ENCODE measurements at regions not wholly inside any gene's neighbourhood (a gene's known extent, or its start where the extent isn't known, plus 50 kb on each side); places are given as distances from the start of the nearest gene placed in this dataset.

DNA sequence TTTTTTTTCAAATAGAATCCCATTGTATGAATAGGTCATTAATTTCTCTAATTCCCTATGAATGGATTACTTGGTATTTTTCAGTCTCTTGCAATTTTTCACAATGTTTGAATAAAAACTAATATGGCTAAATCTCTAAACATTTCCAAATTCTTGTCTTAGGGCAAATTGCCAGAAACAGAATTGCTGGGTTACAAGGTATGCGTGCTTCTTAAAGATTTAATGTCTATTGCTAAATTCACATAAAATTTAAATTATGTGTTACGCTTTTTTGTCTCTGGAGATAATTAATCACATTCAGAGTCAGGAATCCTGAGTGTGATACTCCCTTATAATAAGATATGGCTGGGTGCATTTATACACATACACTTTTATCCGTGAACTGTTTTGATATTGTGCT is 264.5 kb upstream of the TBL1XR1 start:
- TF ChIP-seq, protein P1, sequence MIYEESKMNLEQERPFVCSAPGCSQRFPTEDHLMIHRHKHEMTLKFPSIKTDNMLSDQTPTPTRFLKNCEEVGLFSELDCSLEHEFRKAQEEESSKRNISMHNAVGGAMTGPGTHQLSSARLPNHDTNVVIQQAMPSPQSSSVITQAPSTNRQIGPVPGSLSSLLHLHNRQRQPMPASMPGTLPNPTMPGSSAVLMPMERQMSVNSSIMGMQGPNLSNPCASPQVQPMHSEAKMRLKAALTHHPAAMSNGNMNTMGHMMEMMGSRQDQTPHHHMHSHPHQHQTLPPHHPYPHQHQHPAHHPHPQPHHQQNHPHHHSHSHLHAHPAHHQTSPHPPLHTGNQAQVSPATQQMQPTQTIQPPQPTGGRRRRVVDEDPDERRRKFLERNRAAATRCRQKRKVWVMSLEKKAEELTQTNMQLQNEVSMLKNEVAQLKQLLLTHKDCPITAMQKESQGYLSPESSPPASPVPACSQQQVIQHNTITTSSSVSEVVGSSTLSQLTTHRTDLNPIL (CRISPR knock-in tag; IDR thresholded peaks at IDR 0.05; ENCODE audit: low read depth) = no peak
- TF ChIP-seq, protein P2, sequence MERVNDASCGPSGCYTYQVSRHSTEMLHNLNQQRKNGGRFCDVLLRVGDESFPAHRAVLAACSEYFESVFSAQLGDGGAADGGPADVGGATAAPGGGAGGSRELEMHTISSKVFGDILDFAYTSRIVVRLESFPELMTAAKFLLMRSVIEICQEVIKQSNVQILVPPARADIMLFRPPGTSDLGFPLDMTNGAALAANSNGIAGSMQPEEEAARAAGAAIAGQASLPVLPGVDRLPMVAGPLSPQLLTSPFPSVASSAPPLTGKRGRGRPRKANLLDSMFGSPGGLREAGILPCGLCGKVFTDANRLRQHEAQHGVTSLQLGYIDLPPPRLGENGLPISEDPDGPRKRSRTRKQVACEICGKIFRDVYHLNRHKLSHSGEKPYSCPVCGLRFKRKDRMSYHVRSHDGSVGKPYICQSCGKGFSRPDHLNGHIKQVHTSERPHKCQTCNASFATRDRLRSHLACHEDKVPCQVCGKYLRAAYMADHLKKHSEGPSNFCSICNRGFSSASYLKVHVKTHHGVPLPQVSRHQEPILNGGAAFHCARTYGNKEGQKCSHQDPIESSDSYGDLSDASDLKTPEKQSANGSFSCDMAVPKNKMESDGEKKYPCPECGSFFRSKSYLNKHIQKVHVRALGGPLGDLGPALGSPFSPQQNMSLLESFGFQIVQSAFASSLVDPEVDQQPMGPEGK (CRISPR knock-in tag; IDR thresholded peaks at IDR 0.05; ENCODE audit: borderline replicate concordance) = no peak
- TF ChIP-seq ZFP30 (CRISPR knock-in tag; IDR thresholded peaks at IDR 0.05) (no peak), TOX (CRISPR knock-in tag; IDR thresholded peaks at IDR 0.05; ENCODE audit: borderline replicate concordance) (no peak), ARNTL (CRISPR knock-in tag; IDR thresholded peaks at IDR 0.05; ENCODE audit: borderline replicate concordance, low read depth) (no peak), ZNF70 (CRISPR knock-in tag; IDR thresholded peaks at IDR 0.05) (no peak), TCF4 (CRISPR knock-in tag; IDR thresholded peaks at IDR 0.05; ENCODE audit: borderline replicate concordance) (no peak), RARB (CRISPR knock-in tag; IDR thresholded peaks at IDR 0.05) (no peak), SNAI2 (CRISPR knock-in tag; IDR thresholded peaks at IDR 0.05) (no peak), GLIS3 (CRISPR knock-in tag; IDR thresholded peaks at IDR 0.05) (no peak)

Measured in SK-N-SH treated with all-trans-retinoic acid at 6 μM for 48 hours (cell line).